Bronchial epithelial cell (primary cell): ENCODE measurements at regions not wholly inside any gene's neighbourhood (a gene's known extent, or its start where the extent isn't known, plus 50 kb on each side); places are given as distances from the start of the nearest gene placed in this dataset.

Experiments
- DNase-seq: peaks from one replicate; pipeline ENCODE4 v3.0.0-alpha.2; 2010; ENCODE audit warnings: low read depth
- FAIRE-seq: peaks from 2 replicates; lab custom pipeline; 2011; peaks lifted over from hg19 to GRCh38; lab: Jason Lieb, UNC
- H3K27me3 ChIP-seq: 2 replicates; pipeline ENCODE4 v1.5.1; 2011; ENCODE audit warnings: low read length; ENCODE audit not compliant: control insufficient read depth, insufficient read depth
- H3K36me3 ChIP-seq: 2 replicates; pipeline ENCODE4 v1.5.1; 2011; ENCODE audit warnings: low read length; ENCODE audit not compliant: control insufficient read depth, insufficient read depth
- H3K4me3 ChIP-seq: 2 replicates; pipeline ENCODE4 v1.5.1; 2011; ENCODE audit warnings: mild to moderate bottlenecking, low read depth, low read length, control low read depth
- CTCF ChIP-seq: IDR thresholded peaks from 2 replicates; pipeline ENCODE4 v1.5.1; 2011; ENCODE audit warnings: mild to moderate bottlenecking, moderate library complexity, low read length, control low read depth, inconsistent platforms; ENCODE audit not compliant: insufficient read depth, severe bottlenecking

GRCh38 chr12:118571730-118572129 is 195.4 kb downstream of the SUDS3 start:
- FAIRE-seq (no peak), DNase-seq (no peak)
- no peaks in the 10 kb centered on the region for H3K27me3 ChIP-seq
- H3K36me3 ChIP-seq = no peaks in the 10 kb centered on the region
- no peak overlapping the region for H3K4me3 ChIP-seq
- TF ChIP-seq CTCF = no peak

GRCh38 chr12:118574288-118574687 is 197.9 kb downstream of the SUDS3 start:
- TF ChIP-seq CTCF = no peak
- FAIRE-seq = no peak

GRCh38 chr12:118575730-118576129 is 199.4 kb downstream of the SUDS3 start:
- no peak overlapping the region for H3K4me3 ChIP-seq
- no peaks in the 10 kb centered on the region for H3K36me3 ChIP-seq
- FAIRE-seq (peak; percentile 98), DNase-seq (no peak)
- TF ChIP-seq CTCF = no peak
- H3K27me3 ChIP-seq = no peaks in the 10 kb centered on the region

More at GRCh38 chr12:118574288-118574687, 197.9 kb downstream of the SUDS3 start:
- Histone ChIP-seq H3K27me3 (no peaks in the 10 kb centered on the region), H3K4me3 (no peak overlapping the region), H3K36me3 (no peaks in the 10 kb centered on the region)
- DNase-seq = no peak

GRCh38 chr12:118581371-118581770 is 205.0 kb downstream of the SUDS3 start:
- no peak for DNase-seq
- no peak for TF ChIP-seq CTCF
- no peak overlapping the region for H3K4me3 ChIP-seq
- H3K36me3 ChIP-seq = no peaks in the 10 kb centered on the region
- FAIRE-seq = no peak
- no peaks in the 10 kb centered on the region for H3K27me3 ChIP-seq

GRCh38 chr12:118582863-118583262 is 206.5 kb downstream of the SUDS3 start:
- peak; percentile 37 for DNase-seq
- H3K4me3 ChIP-seq = no peak overlapping the region
- H3K27me3 ChIP-seq = no peaks in the 10 kb centered on the region
- no peak for TF ChIP-seq CTCF
- no peak for FAIRE-seq
- no peaks in the 10 kb centered on the region for H3K36me3 ChIP-seq

- DNase-seq (no peak), FAIRE-seq (no peak)
- Histone ChIP-seq H3K27me3 (no peaks in the 10 kb centered on the region), H3K4me3 (no peak overlapping the region), H3K36me3 (no peaks in the 10 kb centered on the region)
- TF ChIP-seq CTCF = no peak
These were observed 210.1 kb downstream of the SUDS3 start for GRCh38 chr12:118586433-118586832.
